ENCODE measurements at regions not wholly inside any gene's neighbourhood (a gene's known extent, or its start where the extent isn't known, plus 50 kb on each side); places are given as distances from the start of the nearest gene placed in this dataset.

GRCh38 chr14:50040895-50041465, 75.4 kb downstream of the VCPKMT start:
- no peak for DNase-seq

- DNase-seq, result no peak
Measured at GRCh38 chr14:50041980-50042379, 74.4 kb downstream of the VCPKMT start.

- DNase-seq, result no peak
Measured at GRCh38 chr14:50044042-50044651, 72.2 kb downstream of the VCPKMT start.

GRCh38 chr14:50045039-50045711, 71.2 kb downstream of the VCPKMT start:
- peak; percentile 55 for DNase-seq

- DNase-seq, result no peak
Measured at GRCh38 chr14:50045837-50046236, 70.5 kb downstream of the VCPKMT start.

- DNase-seq, result no peak
Measured at GRCh38 chr14:50047274-50047676, 69.1 kb downstream of the VCPKMT start.

GRCh38 chr14:50049093-50049492, 67.3 kb downstream of the VCPKMT start:
- no peak for DNase-seq

- no peak for DNase-seq
Measured at GRCh38 chr14:50049703-50050570, 66.4 kb downstream of the VCPKMT start.

- DNase-seq, result no peak
Measured at GRCh38 chr14:50051106-50051505, 65.3 kb downstream of the VCPKMT start.

- no peak for DNase-seq
Measured at GRCh38 chr14:50051706-50052105, 64.7 kb downstream of the VCPKMT start.

- no peak for DNase-seq
Measured at GRCh38 chr14:50052517-50052916, 63.9 kb downstream of the VCPKMT start.

GRCh38 chr14:50053935-50054334, 62.4 kb downstream of the VCPKMT start:
- no peak for DNase-seq

GRCh38 chr14:50055461-50056228, 60.7 kb downstream of the VCPKMT start:
- DNase-seq, result no peak

- DNase-seq, result no peak
Measured at GRCh38 chr14:50056435-50056834, 59.9 kb downstream of the VCPKMT start.

GRCh38 chr14:50057331-50057730, 59.0 kb downstream of the VCPKMT start:
- no peak for DNase-seq

GRCh38 chr14:50058113-50058512, 58.3 kb downstream of the VCPKMT start:
- no peak for DNase-seq
